Kidney (tissue), 13 donors: ENCODE measurements at regions not wholly inside any gene's neighbourhood (a gene's known extent, or its start where the extent isn't known, plus 50 kb on each side); places are given as distances from the start of the nearest gene placed in this dataset.

Source experiments
- DNase-seq, 5 donors: peaks; one replicate each; pipeline ENCODE4 v3.0.0-alpha.2; 2013 to 2020
- FAIRE-seq: peaks from 2 replicates; lab custom pipeline; 2012; peaks lifted over from hg19 to GRCh38; lab: Jason Lieb, UNC
- H3K27ac ChIP-seq, 2 donors: one replicate each; pipeline ENCODE4 v1.7.0; 2013; ENCODE audit warnings: low read depth in 2 of 2, low read length in 2 of 2, inconsistent platforms in 1 of 2
- H3K27me3 ChIP-seq: one replicate; pipeline ENCODE4 v1.7.1; 2013; ENCODE audit warnings: low read length, inconsistent platforms; ENCODE audit not compliant: control insufficient read depth, insufficient read depth
- H3K36me3 ChIP-seq, 3 donors: one replicate each; pipeline versions ENCODE4 v1.7.0 to v1.7.1; 2013; ENCODE audit warnings: low read length in 3 of 3, control low read depth in 1 of 3, inconsistent platforms in 1 of 3; ENCODE audit not compliant: insufficient read depth in 3 of 3, control insufficient read depth in 2 of 3
- H3K4me1 ChIP-seq, 3 donors: one replicate each; pipeline versions ENCODE4 v1.7.0 to v1.7.1; 2013; ENCODE audit warnings: low read length in 3 of 3, inconsistent platforms in 1 of 3, low read depth in 1 of 3; ENCODE audit not compliant: control insufficient read depth in 2 of 3, insufficient read depth in 2 of 3
- H3K4me3 ChIP-seq, 3 donors: one replicate each; pipeline versions ENCODE4 v1.7.0 to v1.8.1; 2013; ENCODE audit warnings: low read length in 3 of 3, control low read depth in 1 of 3, inconsistent platforms in 1 of 3
- H3K9ac ChIP-seq, 3 donors: one replicate each; pipeline versions ENCODE4 v1.7.0 to v1.7.1; 2013; ENCODE audit warnings: low read length in 3 of 3, control low read depth in 1 of 3, inconsistent platforms in 1 of 3
- H3K9me3 ChIP-seq, 3 donors: one replicate each; pipeline versions ENCODE4 v1.7.0 to v1.7.1; 2013; ENCODE audit warnings: low read length in 3 of 3, control low read depth in 1 of 3, inconsistent platforms in 1 of 3; ENCODE audit not compliant: control insufficient read depth in 2 of 3, insufficient read depth in 1 of 3
- CTCF ChIP-seq: IDR thresholded peaks from 3 replicates; pipeline ENCODE4 v1.5.1; 2012; ENCODE audit warnings: mild to moderate bottlenecking, moderate library complexity, borderline replicate concordance; ENCODE audit not compliant: insufficient read depth; ENCODE audit errors: extremely low read depth
- intact Hi-C: fragments of 100-400 bp; cut with DNase I; formaldehyde crosslinking; loops from one replicate; pipeline ENCODE4 v1.11.1; 2022
- donor health status: control.
- donor health status: control.
- donor health status: control.
- donor health status: control.
- donor health status: control.
- donor health status: DM: yes; HTN: yes; CAD: no.
- donor health status: Normal renal cell carcinoma (clear cell type).

GRCh38 chr14:22485178-22485577 is 103.8 kb downstream of the DAD1 start:
- no peak for TF ChIP-seq CTCF
- H3K4me1 ChIP-seq: peaks cover 0 to 4% (median 3%) of the 10 kb centered on the region in 3 donors
- intact Hi-C loops: no loop called here
- no peaks in the 10 kb centered on the region for H3K9me3 ChIP-seq
- H3K27ac ChIP-seq: no peak overlapping the region
- no peak for FAIRE-seq
- H3K36me3 ChIP-seq: no peaks in the 10 kb centered on the region
- H3K27me3 ChIP-seq: no peaks in the 10 kb centered on the region
- no peak overlapping the region for H3K9ac ChIP-seq
- no peak overlapping the region for H3K4me3 ChIP-seq
- DNase-seq: no peak

- FAIRE-seq: no peak
- Histone ChIP-seq H3K27ac (no peak overlapping the region), H3K4me1 (peaks cover 0 to 4% (median 3%) of the 10 kb centered on the region in 3 donors), H3K36me3 (no peaks in the 10 kb centered on the region), H3K9ac (no peak overlapping the region), H3K27me3 (no peaks in the 10 kb centered on the region), H3K4me3 (no peak overlapping the region), H3K9me3 (no peaks in the 10 kb centered on the region)
- intact Hi-C loops: no loop called here
- peak in 1 of 5 donors; percentile 61 for DNase-seq
- TF ChIP-seq CTCF: no peak
These were observed 104.4 kb downstream of the DAD1 start for GRCh38 chr14:22484632-22485031.

- H3K4me3 ChIP-seq: no peak overlapping the region
- intact Hi-C loops: no loop called here
- no peak overlapping the region for H3K27ac ChIP-seq
- peaks cover 0 to 4% (median 3%) of the 10 kb centered on the region in 3 donors for H3K4me1 ChIP-seq
- no peaks in the 10 kb centered on the region for H3K36me3 ChIP-seq
- TF ChIP-seq CTCF: no peak
- no peaks in the 10 kb centered on the region for H3K27me3 ChIP-seq
- no peak overlapping the region for H3K9ac ChIP-seq
- DNase-seq: no peak
- H3K9me3 ChIP-seq: no peaks in the 10 kb centered on the region
- FAIRE-seq: no peak
These were observed 105.0 kb downstream of the DAD1 start for GRCh38 chr14:22483863-22484593.
